WTC11 (cell line): ENCODE measurements at regions not wholly inside any gene's neighbourhood (a gene's known extent, or its start where the extent isn't known, plus 50 kb on each side); places are given as distances from the start of the nearest gene placed in this dataset.

ENCODE experiments used
- ATAC-seq: fragments of 200-7000 bp; cut with Tn5 transposase; 2 replicates; pipeline ENCODE4 v1.10.0; 2021; ENCODE audit warnings: mild to moderate bottlenecking, moderate library complexity
- CTCF ChIA-PET: fragments of 300-600 bp; sonication (Branson Sonifier 250); formaldehyde crosslinking; loops from one replicate; lab custom pipeline; 2021; ENCODE audit warnings: antibody characterized with exemption; lab: Charles Lee
- POLR2A ChIA-PET: fragments of 350-600 bp; sonication (Branson Sonifier 250); formaldehyde crosslinking; loops from one replicate; lab custom pipeline; 2021; ENCODE audit warnings: antibody characterized with exemption; lab: Charles Lee
- DNase-seq: peaks from one replicate; pipeline ENCODE4 v3.0.0; 2021; ENCODE audit warnings: low spot score
- H3K27ac Mint-ChIP-seq: 2 replicates; pipeline ENCODE4 v1.8.0; 2021; ENCODE audit warnings: mixed read lengths
- H3K27me3 Mint-ChIP-seq: 2 replicates; pipeline ENCODE4 v1.8.0; 2021; ENCODE audit warnings: low read depth, mild to moderate bottlenecking, moderate library complexity, mixed read lengths
- H3K36me3 Mint-ChIP-seq: 2 replicates; pipeline ENCODE4 v1.8.0; 2021; ENCODE audit warnings: mixed read lengths
- H3K4me1 Mint-ChIP-seq: 2 replicates; pipeline ENCODE4 v1.8.0; 2022; ENCODE audit warnings: mixed read lengths
- H3K4me3 Mint-ChIP-seq: 2 replicates; pipeline ENCODE4 v1.8.0; 2021; ENCODE audit warnings: mild to moderate bottlenecking, moderate library complexity, mixed read lengths
- H3K9me3 Mint-ChIP-seq: 2 replicates; pipeline ENCODE4 v1.8.0; 2021; ENCODE audit warnings: mixed read lengths
- CBFB ChIP-seq: sonication (generic); formaldehyde crosslinking; IDR thresholded peaks from 2 replicates; pipeline ENCODE4 v1.8.1; 2022; ENCODE audit warnings: mild to moderate bottlenecking, low read depth, missing genetic modification reagents
- CREM ChIP-seq: sonication (generic); formaldehyde crosslinking; IDR thresholded peaks from 2 replicates; pipeline ENCODE4 v1.8.1; 2022; ENCODE audit warnings: mild to moderate bottlenecking, missing genetic modification reagents, moderate library complexity
- ETV6 ChIP-seq: sonication (generic); formaldehyde crosslinking; IDR thresholded peaks from 2 replicates; pipeline ENCODE4 v1.8.1; 2022; ENCODE audit warnings: mild to moderate bottlenecking, missing genetic modification reagents
- FOXJ3 ChIP-seq: sonication (generic); formaldehyde crosslinking; IDR thresholded peaks from 2 replicates; pipeline ENCODE4 v1.9.0; 2021; ENCODE audit warnings: missing genetic modification reagents, mild to moderate bottlenecking, borderline replicate concordance
- HMGA2 ChIP-seq: fragments of 250-450 bp; sonication (Bioruptor Pico); IDR thresholded peaks from 2 replicates; pipeline ENCODE4 v1.4.0; 2021; ENCODE audit warnings: mild to moderate bottlenecking, moderate library complexity
- JAZF1 ChIP-seq: fragments of 250-450 bp; sonication (Bioruptor Pico); IDR thresholded peaks from 2 replicates; pipeline ENCODE4 v1.9.0; 2021; ENCODE audit warnings: moderate library complexity, mild to moderate bottlenecking, inconsistent platforms
- MXD4 ChIP-seq: fragments of 250-450 bp; sonication (Bioruptor Pico); IDR thresholded peaks from 2 replicates; pipeline ENCODE4 v1.8.0; 2021; ENCODE audit warnings: mild to moderate bottlenecking, moderate library complexity, borderline replicate concordance
- NFYB ChIP-seq: sonication (generic); formaldehyde crosslinking; conservative IDR thresholded peaks from 2 replicates; pipeline ENCODE4 v1.8.0; 2022; ENCODE audit warnings: low read depth, missing genetic modification reagents
- NR3C1 ChIP-seq: sonication (generic); formaldehyde crosslinking; conservative IDR thresholded peaks from 2 replicates; pipeline ENCODE4 v1.8.1; 2023; ENCODE audit warnings: low read depth, mild to moderate bottlenecking, missing genetic modification reagents
- SOX15 ChIP-seq: fragments of 250-450 bp; sonication (Bioruptor Pico); IDR thresholded peaks from 2 replicates; pipeline ENCODE4 v1.9.0; 2021; ENCODE audit warnings: mild to moderate bottlenecking
- ZNF232 ChIP-seq: sonication (generic); formaldehyde crosslinking; IDR thresholded peaks from 2 replicates; pipeline ENCODE4 v1.8.0; 2022; ENCODE audit warnings: mild to moderate bottlenecking, missing genetic modification reagents
- ZNF263 ChIP-seq: sonication (generic); formaldehyde crosslinking; IDR thresholded peaks from 2 replicates; pipeline ENCODE4 v1.8.1; 2022; ENCODE audit warnings: low read depth, mild to moderate bottlenecking, moderate library complexity, missing genetic modification reagents
- ZNF416 ChIP-seq: fragments of 250-450 bp; sonication (Bioruptor Pico); IDR thresholded peaks from 2 replicates; pipeline ENCODE4 v1.9.0; 2021; ENCODE audit warnings: mild to moderate bottlenecking, inconsistent platforms
- TF ChIP-seq, protein P1 (sequence below): sonication (generic); formaldehyde crosslinking; IDR thresholded peaks from 2 replicates; pipeline ENCODE4 v1.8.0; 2023; ENCODE audit warnings: mild to moderate bottlenecking, missing genetic modification reagents
- TF ChIP-seq, protein P2 (sequence below): sonication (generic); formaldehyde crosslinking; IDR thresholded peaks from 2 replicates; pipeline ENCODE4 v1.8.1; 2023; ENCODE audit warnings: mild to moderate bottlenecking, moderate library complexity, missing genetic modification reagents
- TF ChIP-seq, protein P3 (sequence below): sonication (generic); formaldehyde crosslinking; IDR thresholded peaks from 2 replicates; pipeline ENCODE4 v1.8.0; 2023; ENCODE audit warnings: missing genetic modification reagents, mild to moderate bottlenecking, borderline replicate concordance
- TF ChIP-seq, protein P4 (sequence below): sonication (generic); formaldehyde crosslinking; conservative IDR thresholded peaks from 2 replicates; pipeline ENCODE4 v1.8.1; 2022; ENCODE audit warnings: mild to moderate bottlenecking, missing genetic modification reagents
- TF ChIP-seq, protein P5 (sequence below): sonication (generic); formaldehyde crosslinking; IDR thresholded peaks from 2 replicates; pipeline ENCODE4 v1.8.1; 2023; ENCODE audit warnings: mild to moderate bottlenecking, missing genetic modification reagents
- TF ChIP-seq, protein P6 (sequence below): sonication (generic); formaldehyde crosslinking; IDR thresholded peaks from 2 replicates; pipeline ENCODE4 v1.8.0; 2022; ENCODE audit warnings: mild to moderate bottlenecking, missing genetic modification reagents

DNA sequence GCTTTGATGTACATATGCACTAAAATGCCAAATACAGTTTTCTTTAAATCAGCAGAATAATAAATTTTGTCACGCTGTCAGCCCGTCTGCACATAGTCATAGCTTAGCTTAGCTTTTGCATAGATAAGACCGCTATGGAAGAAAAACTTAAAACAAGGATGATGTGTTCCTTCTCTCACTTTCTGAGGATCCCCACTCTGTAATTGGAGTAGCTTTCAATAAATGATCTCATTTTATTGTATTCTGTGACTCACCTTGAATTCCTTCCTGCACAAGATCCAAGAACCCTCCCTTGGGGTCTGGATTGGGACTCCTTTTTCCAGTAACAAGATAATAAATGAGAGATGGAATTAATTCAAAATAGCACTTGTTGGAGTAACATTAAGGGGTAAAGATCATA, 186.2 kb downstream of the CDH26 start:
- ChIA-PET POLR2A (no interaction called here), CTCF (no interaction called here)
- peaks cover 19% of the 10 kb centered on the region for H3K4me1 Mint-ChIP-seq
- no peak for TF ChIP-seq NFYB
- TF ChIP-seq, protein P1, sequence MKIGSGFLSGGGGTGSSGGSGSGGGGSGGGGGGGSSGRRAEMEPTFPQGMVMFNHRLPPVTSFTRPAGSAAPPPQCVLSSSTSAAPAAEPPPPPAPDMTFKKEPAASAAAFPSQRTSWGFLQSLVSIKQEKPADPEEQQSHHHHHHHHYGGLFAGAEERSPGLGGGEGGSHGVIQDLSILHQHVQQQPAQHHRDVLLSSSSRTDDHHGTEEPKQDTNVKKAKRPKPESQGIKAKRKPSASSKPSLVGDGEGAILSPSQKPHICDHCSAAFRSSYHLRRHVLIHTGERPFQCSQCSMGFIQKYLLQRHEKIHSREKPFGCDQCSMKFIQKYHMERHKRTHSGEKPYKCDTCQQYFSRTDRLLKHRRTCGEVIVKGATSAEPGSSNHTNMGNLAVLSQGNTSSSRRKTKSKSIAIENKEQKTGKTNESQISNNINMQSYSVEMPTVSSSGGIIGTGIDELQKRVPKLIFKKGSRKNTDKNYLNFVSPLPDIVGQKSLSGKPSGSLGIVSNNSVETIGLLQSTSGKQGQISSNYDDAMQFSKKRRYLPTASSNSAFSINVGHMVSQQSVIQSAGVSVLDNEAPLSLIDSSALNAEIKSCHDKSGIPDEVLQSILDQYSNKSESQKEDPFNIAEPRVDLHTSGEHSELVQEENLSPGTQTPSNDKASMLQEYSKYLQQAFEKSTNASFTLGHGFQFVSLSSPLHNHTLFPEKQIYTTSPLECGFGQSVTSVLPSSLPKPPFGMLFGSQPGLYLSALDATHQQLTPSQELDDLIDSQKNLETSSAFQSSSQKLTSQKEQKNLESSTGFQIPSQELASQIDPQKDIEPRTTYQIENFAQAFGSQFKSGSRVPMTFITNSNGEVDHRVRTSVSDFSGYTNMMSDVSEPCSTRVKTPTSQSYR (CRISPR knock-in tag) = no peak
- no peak for TF ChIP-seq HMGA2 (CRISPR knock-in tag)
- no peak for TF ChIP-seq ZNF263 (CRISPR knock-in tag)
- TF ChIP-seq MXD4 (CRISPR knock-in tag) = no peak
- TF ChIP-seq, protein P2, sequence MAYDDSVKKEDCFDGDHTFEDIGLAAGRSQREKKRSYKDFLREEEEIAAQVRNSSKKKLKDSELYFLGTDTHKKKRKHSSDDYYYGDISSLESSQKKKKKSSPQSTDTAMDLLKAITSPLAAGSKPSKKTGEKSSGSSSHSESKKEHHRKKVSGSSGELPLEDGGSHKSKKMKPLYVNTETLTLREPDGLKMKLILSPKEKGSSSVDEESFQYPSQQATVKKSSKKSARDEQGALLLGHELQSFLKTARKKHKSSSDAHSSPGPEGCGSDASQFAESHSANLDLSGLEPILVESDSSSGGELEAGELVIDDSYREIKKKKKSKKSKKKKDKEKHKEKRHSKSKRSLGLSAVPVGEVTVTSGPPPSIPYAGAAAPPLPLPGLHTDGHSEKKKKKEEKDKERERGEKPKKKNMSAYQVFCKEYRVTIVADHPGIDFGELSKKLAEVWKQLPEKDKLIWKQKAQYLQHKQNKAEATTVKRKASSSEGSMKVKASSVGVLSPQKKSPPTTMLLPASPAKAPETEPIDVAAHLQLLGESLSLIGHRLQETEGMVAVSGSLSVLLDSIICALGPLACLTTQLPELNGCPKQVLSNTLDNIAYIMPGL (CRISPR knock-in tag) = no peak
- no peak for TF ChIP-seq FOXJ3 (CRISPR knock-in tag)
- no peak for TF ChIP-seq JAZF1 (CRISPR knock-in tag)
- no peak for TF ChIP-seq CREM (CRISPR knock-in tag)
- TF ChIP-seq, protein P3, sequence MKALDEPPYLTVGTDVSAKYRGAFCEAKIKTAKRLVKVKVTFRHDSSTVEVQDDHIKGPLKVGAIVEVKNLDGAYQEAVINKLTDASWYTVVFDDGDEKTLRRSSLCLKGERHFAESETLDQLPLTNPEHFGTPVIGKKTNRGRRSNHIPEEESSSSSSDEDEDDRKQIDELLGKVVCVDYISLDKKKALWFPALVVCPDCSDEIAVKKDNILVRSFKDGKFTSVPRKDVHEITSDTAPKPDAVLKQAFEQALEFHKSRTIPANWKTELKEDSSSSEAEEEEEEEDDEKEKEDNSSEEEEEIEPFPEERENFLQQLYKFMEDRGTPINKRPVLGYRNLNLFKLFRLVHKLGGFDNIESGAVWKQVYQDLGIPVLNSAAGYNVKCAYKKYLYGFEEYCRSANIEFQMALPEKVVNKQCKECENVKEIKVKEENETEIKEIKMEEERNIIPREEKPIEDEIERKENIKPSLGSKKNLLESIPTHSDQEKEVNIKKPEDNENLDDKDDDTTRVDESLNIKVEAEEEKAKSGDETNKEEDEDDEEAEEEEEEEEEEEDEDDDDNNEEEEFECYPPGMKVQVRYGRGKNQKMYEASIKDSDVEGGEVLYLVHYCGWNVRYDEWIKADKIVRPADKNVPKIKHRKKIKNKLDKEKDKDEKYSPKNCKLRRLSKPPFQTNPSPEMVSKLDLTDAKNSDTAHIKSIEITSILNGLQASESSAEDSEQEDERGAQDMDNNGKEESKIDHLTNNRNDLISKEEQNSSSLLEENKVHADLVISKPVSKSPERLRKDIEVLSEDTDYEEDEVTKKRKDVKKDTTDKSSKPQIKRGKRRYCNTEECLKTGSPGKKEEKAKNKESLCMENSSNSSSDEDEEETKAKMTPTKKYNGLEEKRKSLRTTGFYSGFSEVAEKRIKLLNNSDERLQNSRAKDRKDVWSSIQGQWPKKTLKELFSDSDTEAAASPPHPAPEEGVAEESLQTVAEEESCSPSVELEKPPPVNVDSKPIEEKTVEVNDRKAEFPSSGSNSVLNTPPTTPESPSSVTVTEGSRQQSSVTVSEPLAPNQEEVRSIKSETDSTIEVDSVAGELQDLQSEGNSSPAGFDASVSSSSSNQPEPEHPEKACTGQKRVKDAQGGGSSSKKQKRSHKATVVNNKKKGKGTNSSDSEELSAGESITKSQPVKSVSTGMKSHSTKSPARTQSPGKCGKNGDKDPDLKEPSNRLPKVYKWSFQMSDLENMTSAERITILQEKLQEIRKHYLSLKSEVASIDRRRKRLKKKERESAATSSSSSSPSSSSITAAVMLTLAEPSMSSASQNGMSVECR = no peak
- no peak for TF ChIP-seq CBFB
- TF ChIP-seq ZNF416 (CRISPR knock-in tag) = no peak
- no peak for TF ChIP-seq NR3C1 (CRISPR knock-in tag)
- TF ChIP-seq, protein P4, sequence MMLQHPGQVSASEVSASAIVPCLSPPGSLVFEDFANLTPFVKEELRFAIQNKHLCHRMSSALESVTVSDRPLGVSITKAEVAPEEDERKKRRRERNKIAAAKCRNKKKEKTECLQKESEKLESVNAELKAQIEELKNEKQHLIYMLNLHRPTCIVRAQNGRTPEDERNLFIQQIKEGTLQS (CRISPR knock-in tag) = no peak
- no peak for TF ChIP-seq ZNF232 (CRISPR knock-in tag)
- TF ChIP-seq, protein P5, sequence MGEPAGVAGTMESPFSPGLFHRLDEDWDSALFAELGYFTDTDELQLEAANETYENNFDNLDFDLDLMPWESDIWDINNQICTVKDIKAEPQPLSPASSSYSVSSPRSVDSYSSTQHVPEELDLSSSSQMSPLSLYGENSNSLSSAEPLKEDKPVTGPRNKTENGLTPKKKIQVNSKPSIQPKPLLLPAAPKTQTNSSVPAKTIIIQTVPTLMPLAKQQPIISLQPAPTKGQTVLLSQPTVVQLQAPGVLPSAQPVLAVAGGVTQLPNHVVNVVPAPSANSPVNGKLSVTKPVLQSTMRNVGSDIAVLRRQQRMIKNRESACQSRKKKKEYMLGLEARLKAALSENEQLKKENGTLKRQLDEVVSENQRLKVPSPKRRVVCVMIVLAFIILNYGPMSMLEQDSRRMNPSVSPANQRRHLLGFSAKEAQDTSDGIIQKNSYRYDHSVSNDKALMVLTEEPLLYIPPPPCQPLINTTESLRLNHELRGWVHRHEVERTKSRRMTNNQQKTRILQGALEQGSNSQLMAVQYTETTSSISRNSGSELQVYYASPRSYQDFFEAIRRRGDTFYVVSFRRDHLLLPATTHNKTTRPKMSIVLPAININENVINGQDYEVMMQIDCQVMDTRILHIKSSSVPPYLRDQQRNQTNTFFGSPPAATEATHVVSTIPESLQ (CRISPR knock-in tag) = no peak
- no peak for TF ChIP-seq SOX15 (CRISPR knock-in tag)
- TF ChIP-seq, protein P6, sequence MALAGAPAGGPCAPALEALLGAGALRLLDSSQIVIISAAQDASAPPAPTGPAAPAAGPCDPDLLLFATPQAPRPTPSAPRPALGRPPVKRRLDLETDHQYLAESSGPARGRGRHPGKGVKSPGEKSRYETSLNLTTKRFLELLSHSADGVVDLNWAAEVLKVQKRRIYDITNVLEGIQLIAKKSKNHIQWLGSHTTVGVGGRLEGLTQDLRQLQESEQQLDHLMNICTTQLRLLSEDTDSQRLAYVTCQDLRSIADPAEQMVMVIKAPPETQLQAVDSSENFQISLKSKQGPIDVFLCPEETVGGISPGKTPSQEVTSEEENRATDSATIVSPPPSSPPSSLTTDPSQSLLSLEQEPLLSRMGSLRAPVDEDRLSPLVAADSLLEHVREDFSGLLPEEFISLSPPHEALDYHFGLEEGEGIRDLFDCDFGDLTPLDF (CRISPR knock-in tag) = no peak
- no peak for TF ChIP-seq ETV6
- H3K9me3 Mint-ChIP-seq = peaks cover 21% of the 10 kb centered on the region
- H3K36me3 Mint-ChIP-seq = no peaks in the 10 kb centered on the region
- no peak for ATAC-seq
- no peak for DNase-seq
- H3K4me3 Mint-ChIP-seq = no peak overlapping the region
- peaks cover 45% of the 10 kb centered on the region for H3K27me3 Mint-ChIP-seq
- H3K27ac Mint-ChIP-seq = no peak overlapping the region
